Kidney (tissue), 13 donors: ENCODE measurements at regions not wholly inside any gene's neighbourhood (a gene's known extent, or its start where the extent isn't known, plus 50 kb on each side); places are given as distances from the start of the nearest gene placed in this dataset.

Experiments
- DNase-seq, 5 donors: peaks; one replicate each; pipeline ENCODE4 v3.0.0-alpha.2; 2013 to 2020
- FAIRE-seq: peaks from 2 replicates; lab custom pipeline; 2012; peaks lifted over from hg19 to GRCh38; lab: Jason Lieb, UNC
- H3K27ac ChIP-seq, 2 donors: one replicate each; pipeline ENCODE4 v1.7.0; 2013; ENCODE audit warnings: low read depth in 2 of 2, low read length in 2 of 2, inconsistent platforms in 1 of 2
- H3K27me3 ChIP-seq: one replicate; pipeline ENCODE4 v1.7.1; 2013; ENCODE audit warnings: low read length, inconsistent platforms; ENCODE audit not compliant: control insufficient read depth, insufficient read depth
- H3K36me3 ChIP-seq, 3 donors: one replicate each; pipeline versions ENCODE4 v1.7.0 to v1.7.1; 2013; ENCODE audit warnings: low read length in 3 of 3, control low read depth in 1 of 3, inconsistent platforms in 1 of 3; ENCODE audit not compliant: insufficient read depth in 3 of 3, control insufficient read depth in 2 of 3
- H3K4me1 ChIP-seq, 3 donors: one replicate each; pipeline versions ENCODE4 v1.7.0 to v1.7.1; 2013; ENCODE audit warnings: low read length in 3 of 3, inconsistent platforms in 1 of 3, low read depth in 1 of 3; ENCODE audit not compliant: control insufficient read depth in 2 of 3, insufficient read depth in 2 of 3
- H3K4me3 ChIP-seq, 3 donors: one replicate each; pipeline versions ENCODE4 v1.7.0 to v1.8.1; 2013; ENCODE audit warnings: low read length in 3 of 3, control low read depth in 1 of 3, inconsistent platforms in 1 of 3
- H3K9ac ChIP-seq, 3 donors: one replicate each; pipeline versions ENCODE4 v1.7.0 to v1.7.1; 2013; ENCODE audit warnings: low read length in 3 of 3, control low read depth in 1 of 3, inconsistent platforms in 1 of 3
- H3K9me3 ChIP-seq, 3 donors: one replicate each; pipeline versions ENCODE4 v1.7.0 to v1.7.1; 2013; ENCODE audit warnings: low read length in 3 of 3, control low read depth in 1 of 3, inconsistent platforms in 1 of 3; ENCODE audit not compliant: control insufficient read depth in 2 of 3, insufficient read depth in 1 of 3
- intact Hi-C: fragments of 100-400 bp; cut with DNase I; formaldehyde crosslinking; loops from one replicate; pipeline ENCODE4 v1.11.1; 2022
- TF ChIP-seq, protein P1 (sequence below): IDR thresholded peaks from 3 replicates; pipeline ENCODE4 v1.5.1; 2012; ENCODE audit warnings: mild to moderate bottlenecking, moderate library complexity, borderline replicate concordance; ENCODE audit not compliant: insufficient read depth; ENCODE audit errors: extremely low read depth
- donor health status: control.
- donor health status: control.
- donor health status: control.
- donor health status: control.
- donor health status: control.
- donor health status: DM: yes; HTN: yes; CAD: no.
- donor health status: Normal renal cell carcinoma (clear cell type).

DNA sequence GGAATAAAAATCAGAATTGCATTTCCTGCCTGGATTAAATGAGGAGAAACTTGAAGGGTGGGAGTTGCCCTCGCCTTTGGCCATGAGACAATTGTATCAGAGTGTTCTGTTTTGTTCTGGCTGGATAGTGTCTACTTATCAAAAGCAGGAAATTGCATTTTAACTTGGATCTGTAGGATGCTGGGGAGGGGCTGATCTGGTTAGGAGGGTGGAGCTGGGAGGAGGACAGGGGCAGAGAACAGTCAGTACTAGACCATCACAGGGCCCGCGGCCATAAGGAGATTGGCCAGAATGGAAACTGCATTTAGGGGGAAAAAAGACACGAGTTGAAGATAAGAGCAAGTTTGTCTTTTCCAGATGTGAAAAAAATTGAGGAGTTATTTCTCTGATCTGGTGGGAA lies 199.1 kb upstream of the POU3F3 start:
- no peak for FAIRE-seq
- Histone ChIP-seq H3K27me3 (no peaks in the 10 kb centered on the region), H3K9me3 (no peaks in the 10 kb centered on the region), H3K9ac (no peak overlapping the region), H3K27ac (no peak overlapping the region), H3K36me3 (no peaks in the 10 kb centered on the region), H3K4me3 (no peak overlapping the region), H3K4me1 (peaks cover 0 to 5% (median 0%) of the 10 kb centered on the region in 3 donors)
- TF ChIP-seq, protein P1, sequence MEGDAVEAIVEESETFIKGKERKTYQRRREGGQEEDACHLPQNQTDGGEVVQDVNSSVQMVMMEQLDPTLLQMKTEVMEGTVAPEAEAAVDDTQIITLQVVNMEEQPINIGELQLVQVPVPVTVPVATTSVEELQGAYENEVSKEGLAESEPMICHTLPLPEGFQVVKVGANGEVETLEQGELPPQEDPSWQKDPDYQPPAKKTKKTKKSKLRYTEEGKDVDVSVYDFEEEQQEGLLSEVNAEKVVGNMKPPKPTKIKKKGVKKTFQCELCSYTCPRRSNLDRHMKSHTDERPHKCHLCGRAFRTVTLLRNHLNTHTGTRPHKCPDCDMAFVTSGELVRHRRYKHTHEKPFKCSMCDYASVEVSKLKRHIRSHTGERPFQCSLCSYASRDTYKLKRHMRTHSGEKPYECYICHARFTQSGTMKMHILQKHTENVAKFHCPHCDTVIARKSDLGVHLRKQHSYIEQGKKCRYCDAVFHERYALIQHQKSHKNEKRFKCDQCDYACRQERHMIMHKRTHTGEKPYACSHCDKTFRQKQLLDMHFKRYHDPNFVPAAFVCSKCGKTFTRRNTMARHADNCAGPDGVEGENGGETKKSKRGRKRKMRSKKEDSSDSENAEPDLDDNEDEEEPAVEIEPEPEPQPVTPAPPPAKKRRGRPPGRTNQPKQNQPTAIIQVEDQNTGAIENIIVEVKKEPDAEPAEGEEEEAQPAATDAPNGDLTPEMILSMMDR: no peak
- intact Hi-C loops: no loop called here
- DNase-seq: peak in 2 of 5 donors; percentile 35 to 50

DNA sequence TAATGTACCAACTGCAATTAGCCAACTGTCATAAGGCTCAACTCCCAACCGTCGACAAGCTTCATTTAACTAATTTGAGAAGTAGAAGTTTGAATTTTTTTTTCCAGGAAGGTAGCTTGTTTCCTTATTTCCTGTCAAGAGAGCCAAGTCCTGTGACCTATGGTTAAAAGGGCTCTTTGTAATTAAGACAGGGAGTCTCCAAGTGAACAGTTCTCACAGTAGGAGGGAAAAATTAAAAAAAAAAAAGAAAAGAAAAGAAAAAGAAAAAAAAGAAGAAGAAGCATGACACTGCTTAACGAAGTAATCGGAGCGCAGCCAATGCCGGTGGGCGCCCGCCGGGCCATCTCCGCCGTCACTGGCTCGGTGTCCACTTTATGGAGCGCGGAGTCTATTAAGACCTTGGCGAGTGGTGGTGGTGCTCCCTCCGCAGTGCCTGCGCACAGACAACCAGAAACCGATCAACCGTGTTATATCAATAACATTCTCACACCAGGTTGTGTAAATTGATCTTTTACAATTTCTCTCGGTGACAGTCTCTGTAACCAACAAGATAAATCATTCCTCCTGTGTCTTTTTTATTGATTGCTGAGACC lies 197.2 kb upstream of the POU3F3 start:
- Histone ChIP-seq H3K4me3 (no peak overlapping the region), H3K9ac (no peak overlapping the region), H3K36me3 (no peaks in the 10 kb centered on the region), H3K4me1 (peaks cover 0 to 5% (median 0%) of the 10 kb centered on the region in 3 donors), H3K9me3 (no peaks in the 10 kb centered on the region), H3K27ac (no peak overlapping the region), H3K27me3 (peaks cover 3% of the 10 kb centered on the region)
- intact Hi-C loops: no loop called here
- FAIRE-seq (no peak), DNase-seq (peak in 4 of 5 donors; percentile 68 to 70 (median 69))
- TF ChIP-seq, protein P1: no peak

DNA sequence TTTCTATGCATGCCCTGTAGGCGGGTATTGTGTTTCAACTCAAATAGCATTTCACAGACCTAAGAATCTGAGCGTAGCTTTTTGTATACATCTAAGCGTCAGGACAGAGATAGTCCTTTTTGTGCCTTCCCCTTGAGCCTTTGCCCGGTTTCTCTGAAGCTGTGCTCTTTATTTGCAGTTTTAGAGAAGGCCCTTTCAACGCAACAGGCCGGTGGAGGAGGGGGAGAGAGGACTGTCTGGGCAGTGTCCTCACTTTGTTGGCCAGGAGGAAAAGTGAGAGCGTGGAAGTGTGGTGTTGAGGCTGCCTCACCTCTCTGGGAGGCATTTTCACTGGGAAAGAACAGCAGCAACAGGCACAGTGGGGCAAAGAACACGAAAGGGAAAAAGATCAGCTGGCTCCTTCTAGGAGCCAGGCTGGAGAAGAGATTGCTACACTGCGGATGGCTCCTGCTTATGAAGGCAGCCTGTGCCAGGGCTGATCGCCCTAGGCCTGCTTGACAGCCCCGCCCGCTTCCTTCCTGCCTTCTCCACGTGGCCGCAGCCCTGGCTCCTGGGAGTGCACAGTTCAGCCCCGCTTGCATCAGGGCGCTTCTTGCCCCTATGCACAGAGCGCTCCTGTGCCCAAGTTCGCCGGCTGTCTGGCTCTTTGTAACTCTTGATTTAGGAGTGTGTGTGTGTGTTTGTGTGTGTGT lies 195.6 kb upstream of the POU3F3 start:
- Histone ChIP-seq H3K27me3 (peaks cover 3% of the 10 kb centered on the region), H3K9me3 (no peaks in the 10 kb centered on the region), H3K4me1 (peaks cover 0 to 5% (median 0%) of the 10 kb centered on the region in 3 donors), H3K9ac (no peak overlapping the region), H3K36me3 (no peaks in the 10 kb centered on the region), H3K4me3 (no peak overlapping the region), H3K27ac (no peak overlapping the region)
- TF ChIP-seq, protein P1: no peak
- intact Hi-C loops: no loop called here
- DNase-seq (peak; percentile 59 to 89 (median 74)), FAIRE-seq (no peak)
